HCT116 (cell line): ENCODE measurements at regions not wholly inside any gene's neighbourhood (a gene's known extent, or its start where the extent isn't known, plus 50 kb on each side); places are given as distances from the start of the nearest gene placed in this dataset.

Source experiments
- CBX3 ChIP-seq: IDR thresholded peaks from 2 replicates; pipeline ENCODE4 v1.6.1; 2012; ENCODE audit warnings: low read depth
- CEBPB ChIP-seq: IDR thresholded peaks from 2 replicates; pipeline ENCODE4 v1.6.1; 2012; ENCODE audit warnings: low read depth
- ELF1 ChIP-seq: IDR thresholded peaks from 2 replicates; pipeline ENCODE4 v1.6.1; 2012; ENCODE audit warnings: low read depth, borderline replicate concordance
- EZH2 ChIP-seq: fragments of 200-600 bp; sonication (generic); IDR thresholded peaks from 2 replicates; pipeline ENCODE4 v1.6.1; 2017; ENCODE audit warnings: antibody characterized with exemption, mixed run types
- JUND ChIP-seq: IDR thresholded peaks from 2 replicates; pipeline ENCODE4 v1.6.1; 2012
- POLR2A ChIP-seq: IDR thresholded peaks from 2 replicates; pipeline ENCODE4 v1.7.0; 2011; ENCODE audit warnings: borderline replicate concordance; ENCODE audit not compliant: insufficient read depth, insufficient read length; ENCODE audit errors: extremely low read depth
- POLR2AphosphoS5 ChIP-seq: IDR thresholded peaks from 2 replicates; pipeline ENCODE4 v1.6.1; 2011; ENCODE audit warnings: mild to moderate bottlenecking, low read depth, low read length, moderate library complexity
- SIN3A ChIP-seq: IDR thresholded peaks from 2 replicates; pipeline ENCODE4 v1.6.1; 2012; ENCODE audit warnings: low read depth
- SP1 ChIP-seq: IDR thresholded peaks from 2 replicates; pipeline ENCODE4 v1.6.1; 2012; ENCODE audit warnings: low read depth
- YY1 ChIP-seq: IDR thresholded peaks from 2 replicates; pipeline ENCODE4 v1.6.1; 2011; ENCODE audit warnings: low read length, low read depth, moderate library complexity, mild to moderate bottlenecking; ENCODE audit not compliant: insufficient replicate concordance; ENCODE audit errors: extremely low read depth
- TF ChIP-seq, protein P1 (sequence below), 3 experiments: fragments of 200-600 bp in 1 of 3; sonication (generic) in 1 of 3; IDR thresholded peaks in 2 of 3; conservative IDR thresholded peaks in 1 of 3; 2 replicates each; pipeline ENCODE4 v1.5.1; 2012 to 2017; ENCODE audit warnings: low read depth in 2 of 3, low read length in 2 of 3, antibody characterized with exemption in 1 of 3, borderline replicate concordance in 1 of 3, control low read depth in 1 of 3, mild to moderate bottlenecking in 1 of 3, mixed read lengths in 1 of 3, mixed run types in 1 of 3, moderate library complexity in 1 of 3; ENCODE audit not compliant: insufficient read depth in 1 of 3
- TF ChIP-seq, protein P2 (sequence below): IDR thresholded peaks from 2 replicates; pipeline ENCODE4 v1.6.1; 2012
- TF ChIP-seq, protein P3 (sequence below): IDR thresholded peaks from 2 replicates; pipeline ENCODE4 v1.6.1; 2012; ENCODE audit warnings: low read depth
- TF ChIP-seq, protein P4 (sequence below): IDR thresholded peaks from 2 replicates; pipeline ENCODE4 v1.6.1; 2011; ENCODE audit warnings: mild to moderate bottlenecking, low read length, moderate library complexity; ENCODE audit not compliant: insufficient replicate concordance; ENCODE audit errors: extremely low read depth

- TF ChIP-seq SIN3A, result 0 out of 2 replicates have a peak, but pooled peaks have one; percentile 8
- TF ChIP-seq, protein P1, sequence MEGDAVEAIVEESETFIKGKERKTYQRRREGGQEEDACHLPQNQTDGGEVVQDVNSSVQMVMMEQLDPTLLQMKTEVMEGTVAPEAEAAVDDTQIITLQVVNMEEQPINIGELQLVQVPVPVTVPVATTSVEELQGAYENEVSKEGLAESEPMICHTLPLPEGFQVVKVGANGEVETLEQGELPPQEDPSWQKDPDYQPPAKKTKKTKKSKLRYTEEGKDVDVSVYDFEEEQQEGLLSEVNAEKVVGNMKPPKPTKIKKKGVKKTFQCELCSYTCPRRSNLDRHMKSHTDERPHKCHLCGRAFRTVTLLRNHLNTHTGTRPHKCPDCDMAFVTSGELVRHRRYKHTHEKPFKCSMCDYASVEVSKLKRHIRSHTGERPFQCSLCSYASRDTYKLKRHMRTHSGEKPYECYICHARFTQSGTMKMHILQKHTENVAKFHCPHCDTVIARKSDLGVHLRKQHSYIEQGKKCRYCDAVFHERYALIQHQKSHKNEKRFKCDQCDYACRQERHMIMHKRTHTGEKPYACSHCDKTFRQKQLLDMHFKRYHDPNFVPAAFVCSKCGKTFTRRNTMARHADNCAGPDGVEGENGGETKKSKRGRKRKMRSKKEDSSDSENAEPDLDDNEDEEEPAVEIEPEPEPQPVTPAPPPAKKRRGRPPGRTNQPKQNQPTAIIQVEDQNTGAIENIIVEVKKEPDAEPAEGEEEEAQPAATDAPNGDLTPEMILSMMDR (IDR thresholded peaks at IDR 0.05 in 2 of 3, conservative IDR thresholded peaks at IDR 0.05 in 1 of 3; ENCODE audit: borderline replicate concordance in 1 of 3, insufficient read depth in 1 of 3, low read depth in 2 of 3, low read length in 2 of 3), result no peak
- no peak for TF ChIP-seq POLR2A
- no peak for TF ChIP-seq EZH2
- no peak for TF ChIP-seq POLR2AphosphoS5
- TF ChIP-seq YY1, result no peak
- no peak for TF ChIP-seq JUND
- no peak for TF ChIP-seq SP1
- TF ChIP-seq CEBPB, result no peak
- TF ChIP-seq, protein P2, sequence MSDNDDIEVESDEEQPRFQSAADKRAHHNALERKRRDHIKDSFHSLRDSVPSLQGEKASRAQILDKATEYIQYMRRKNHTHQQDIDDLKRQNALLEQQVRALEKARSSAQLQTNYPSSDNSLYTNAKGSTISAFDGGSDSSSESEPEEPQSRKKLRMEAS, result peak; percentile 29; the same call in 1 of the 2 replicates
- TF ChIP-seq, protein P3, sequence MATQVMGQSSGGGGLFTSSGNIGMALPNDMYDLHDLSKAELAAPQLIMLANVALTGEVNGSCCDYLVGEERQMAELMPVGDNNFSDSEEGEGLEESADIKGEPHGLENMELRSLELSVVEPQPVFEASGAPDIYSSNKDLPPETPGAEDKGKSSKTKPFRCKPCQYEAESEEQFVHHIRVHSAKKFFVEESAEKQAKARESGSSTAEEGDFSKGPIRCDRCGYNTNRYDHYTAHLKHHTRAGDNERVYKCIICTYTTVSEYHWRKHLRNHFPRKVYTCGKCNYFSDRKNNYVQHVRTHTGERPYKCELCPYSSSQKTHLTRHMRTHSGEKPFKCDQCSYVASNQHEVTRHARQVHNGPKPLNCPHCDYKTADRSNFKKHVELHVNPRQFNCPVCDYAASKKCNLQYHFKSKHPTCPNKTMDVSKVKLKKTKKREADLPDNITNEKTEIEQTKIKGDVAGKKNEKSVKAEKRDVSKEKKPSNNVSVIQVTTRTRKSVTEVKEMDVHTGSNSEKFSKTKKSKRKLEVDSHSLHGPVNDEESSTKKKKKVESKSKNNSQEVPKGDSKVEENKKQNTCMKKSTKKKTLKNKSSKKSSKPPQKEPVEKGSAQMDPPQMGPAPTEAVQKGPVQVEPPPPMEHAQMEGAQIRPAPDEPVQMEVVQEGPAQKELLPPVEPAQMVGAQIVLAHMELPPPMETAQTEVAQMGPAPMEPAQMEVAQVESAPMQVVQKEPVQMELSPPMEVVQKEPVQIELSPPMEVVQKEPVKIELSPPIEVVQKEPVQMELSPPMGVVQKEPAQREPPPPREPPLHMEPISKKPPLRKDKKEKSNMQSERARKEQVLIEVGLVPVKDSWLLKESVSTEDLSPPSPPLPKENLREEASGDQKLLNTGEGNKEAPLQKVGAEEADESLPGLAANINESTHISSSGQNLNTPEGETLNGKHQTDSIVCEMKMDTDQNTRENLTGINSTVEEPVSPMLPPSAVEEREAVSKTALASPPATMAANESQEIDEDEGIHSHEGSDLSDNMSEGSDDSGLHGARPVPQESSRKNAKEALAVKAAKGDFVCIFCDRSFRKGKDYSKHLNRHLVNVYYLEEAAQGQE, result no peak
- no peak for TF ChIP-seq ELF1
- TF ChIP-seq CBX3, result no peak
- TF ChIP-seq, protein P4, sequence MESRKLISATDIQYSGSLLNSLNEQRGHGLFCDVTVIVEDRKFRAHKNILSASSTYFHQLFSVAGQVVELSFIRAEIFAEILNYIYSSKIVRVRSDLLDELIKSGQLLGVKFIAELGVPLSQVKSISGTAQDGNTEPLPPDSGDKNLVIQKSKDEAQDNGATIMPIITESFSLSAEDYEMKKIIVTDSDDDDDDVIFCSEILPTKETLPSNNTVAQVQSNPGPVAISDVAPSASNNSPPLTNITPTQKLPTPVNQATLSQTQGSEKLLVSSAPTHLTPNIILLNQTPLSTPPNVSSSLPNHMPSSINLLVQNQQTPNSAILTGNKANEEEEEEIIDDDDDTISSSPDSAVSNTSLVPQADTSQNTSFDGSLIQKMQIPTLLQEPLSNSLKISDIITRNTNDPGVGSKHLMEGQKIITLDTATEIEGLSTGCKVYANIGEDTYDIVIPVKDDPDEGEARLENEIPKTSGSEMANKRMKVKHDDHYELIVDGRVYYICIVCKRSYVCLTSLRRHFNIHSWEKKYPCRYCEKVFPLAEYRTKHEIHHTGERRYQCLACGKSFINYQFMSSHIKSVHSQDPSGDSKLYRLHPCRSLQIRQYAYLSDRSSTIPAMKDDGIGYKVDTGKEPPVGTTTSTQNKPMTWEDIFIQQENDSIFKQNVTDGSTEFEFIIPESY, result no peak
Observed at GRCh38 chr3:118809696-118810498, 224.7 kb downstream of the IGSF11 start.
